HG03342 (cell line): ENCODE measurements at regions not wholly inside any gene's neighbourhood (a gene's known extent, or its start where the extent isn't known, plus 50 kb on each side); places are given as distances from the start of the nearest gene placed in this dataset.

Source experiments
- ATAC-seq: cut with Tn5 transposase; IDR thresholded peaks from one replicate; pipeline ENCODE4 v1.9.1; 2021; ENCODE audit warnings: mild to moderate bottlenecking, moderate library complexity; ENCODE audit not compliant: unreplicated experiment

DNA sequence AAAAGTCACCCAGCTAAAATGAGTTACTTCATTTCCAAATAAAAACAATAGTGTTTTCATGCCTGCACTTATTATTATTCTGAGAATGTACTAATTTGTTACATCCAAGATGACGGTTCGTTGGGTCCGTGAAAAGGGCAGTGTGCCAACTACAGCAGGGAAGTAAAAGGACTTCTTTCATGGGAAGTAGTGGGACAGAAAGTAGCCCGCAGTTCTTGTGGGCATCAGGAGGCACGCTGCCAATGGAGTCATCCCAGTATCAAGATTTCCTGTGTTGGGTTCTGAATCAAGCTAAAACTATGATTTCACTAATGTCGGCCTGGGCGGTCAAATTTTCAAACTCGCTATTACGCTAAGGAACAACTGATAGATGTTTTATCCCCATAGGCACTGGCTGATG lies 254.5 kb upstream of the SOX2 start:
- no peak for ATAC-seq

DNA sequence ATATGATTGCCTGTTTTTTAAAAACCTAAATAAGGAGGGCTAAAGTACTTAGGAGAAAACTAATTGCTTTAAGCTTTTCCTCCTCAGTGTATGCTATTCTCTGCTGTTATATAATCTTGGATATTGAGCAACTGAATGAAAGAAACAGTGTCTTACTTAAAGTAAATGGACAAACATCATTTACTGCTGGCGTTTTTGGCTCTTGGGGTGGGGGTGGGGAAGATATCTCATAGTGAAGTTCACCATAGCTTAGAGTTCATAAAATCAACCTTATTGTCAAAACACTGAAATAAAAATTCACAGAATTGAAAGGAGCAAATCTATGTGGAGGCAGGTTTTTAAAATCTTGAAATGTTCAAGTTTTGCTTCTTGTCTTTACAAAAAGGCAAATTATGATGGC lies 256.4 kb upstream of the SOX2 start:
- ATAC-seq = no peak

DNA sequence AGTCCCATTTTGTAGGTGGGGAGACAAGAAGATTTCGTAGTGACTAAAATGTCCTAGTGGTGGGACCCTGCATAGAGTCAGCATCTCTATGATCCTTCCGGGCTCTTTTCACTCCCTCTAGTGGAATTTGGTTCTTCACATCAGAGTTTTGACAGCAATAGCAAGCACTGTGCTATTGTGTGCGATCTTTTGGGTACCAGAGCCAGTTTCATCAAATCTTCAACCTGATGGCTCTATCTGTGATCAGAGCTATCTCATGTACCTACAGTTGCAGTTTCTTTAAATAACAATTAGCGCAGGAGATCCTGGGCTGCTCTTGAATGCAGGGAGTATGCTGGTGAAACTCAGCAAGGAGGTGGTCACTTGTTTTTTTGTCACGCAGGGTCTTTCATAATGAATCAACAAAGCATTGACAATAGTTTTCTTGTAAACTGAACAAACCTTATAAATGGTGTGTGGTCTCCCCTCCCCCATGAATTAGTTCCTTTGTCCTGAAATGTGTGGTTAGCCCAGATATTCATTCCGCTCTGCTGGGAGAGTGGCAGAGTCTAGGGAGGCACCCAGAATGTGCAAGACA lies 257.2 kb upstream of the SOX2 start:
- ATAC-seq = no peak

DNA sequence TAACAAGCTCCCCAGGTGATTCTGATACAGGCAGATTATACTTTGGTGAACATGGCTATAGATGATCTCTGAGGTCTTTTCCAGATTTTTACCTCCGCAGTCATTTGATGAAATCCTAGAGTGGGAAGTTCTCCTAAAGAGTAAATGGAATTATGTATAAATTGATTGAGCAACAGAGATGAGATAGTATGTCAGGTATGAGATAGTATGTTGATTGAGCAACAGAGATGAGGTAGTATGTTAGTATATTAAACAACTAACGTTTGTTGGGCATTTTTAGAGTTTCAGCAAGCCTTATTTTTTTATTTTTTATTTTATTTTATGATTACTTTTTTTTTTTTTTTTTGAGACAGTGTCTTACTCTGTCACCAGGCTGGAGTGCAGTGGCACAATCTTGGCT lies 265.0 kb upstream of the SOX2 start:
- no peak for ATAC-seq

DNA sequence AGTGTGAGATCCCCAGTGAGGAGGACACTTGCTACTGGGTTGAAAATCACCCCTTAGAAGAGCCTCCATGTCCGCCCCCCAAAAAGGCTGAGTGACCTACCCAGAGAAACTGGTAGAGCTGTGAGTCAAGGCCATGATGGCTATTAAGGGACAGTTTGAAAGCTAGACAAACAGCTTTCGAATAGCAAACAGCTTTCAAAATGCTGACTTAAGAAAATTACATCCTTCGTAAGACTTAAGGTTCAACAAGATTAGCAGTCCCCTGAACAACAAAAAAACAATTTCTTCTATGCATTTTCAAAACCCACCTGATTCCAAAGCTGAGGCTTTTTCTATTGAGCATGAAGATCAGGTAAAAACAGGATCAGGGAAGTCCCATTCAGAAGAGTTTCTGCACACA lies 269.7 kb upstream of the SOX2 start:
- no peak for ATAC-seq

DNA sequence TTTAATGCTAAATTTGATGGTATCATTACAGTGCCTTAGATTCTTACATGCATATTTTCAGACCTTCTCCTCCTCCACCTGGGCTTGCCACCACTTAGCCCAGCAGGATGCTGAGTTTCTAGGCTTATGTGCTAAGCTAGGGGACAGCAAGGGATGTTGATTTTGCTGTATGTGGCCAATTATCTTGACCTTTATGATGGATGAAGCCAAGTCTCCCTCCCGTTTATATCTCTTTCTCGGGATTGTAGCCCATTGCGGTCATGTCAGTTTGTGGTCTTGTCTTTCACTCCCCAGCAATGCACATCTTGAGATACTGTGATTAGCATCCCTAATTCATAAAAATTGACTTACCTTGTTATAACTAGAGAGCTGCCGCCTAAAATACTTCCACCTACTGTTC lies 278.7 kb upstream of the SOX2 start:
- no peak for ATAC-seq

DNA sequence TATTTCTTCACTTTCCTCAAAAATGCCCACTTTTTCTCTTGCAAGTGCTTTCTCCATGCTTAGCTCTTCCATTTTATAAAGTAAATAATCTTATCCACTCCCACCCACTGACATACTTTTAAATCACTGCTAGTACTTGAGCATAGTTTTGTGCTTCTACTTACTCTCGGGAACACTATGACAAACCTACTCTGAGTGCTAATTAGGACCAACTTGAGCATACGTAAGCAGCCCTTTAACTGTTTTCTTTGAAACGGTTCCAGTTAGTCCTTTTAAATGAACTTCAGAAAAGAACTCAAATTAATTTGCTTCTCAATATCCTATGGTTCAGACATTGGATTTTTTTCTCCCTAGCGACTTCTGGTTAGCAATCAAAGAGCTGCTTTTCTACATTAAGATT lies 280.0 kb upstream of the SOX2 start:
- no peak for ATAC-seq

DNA sequence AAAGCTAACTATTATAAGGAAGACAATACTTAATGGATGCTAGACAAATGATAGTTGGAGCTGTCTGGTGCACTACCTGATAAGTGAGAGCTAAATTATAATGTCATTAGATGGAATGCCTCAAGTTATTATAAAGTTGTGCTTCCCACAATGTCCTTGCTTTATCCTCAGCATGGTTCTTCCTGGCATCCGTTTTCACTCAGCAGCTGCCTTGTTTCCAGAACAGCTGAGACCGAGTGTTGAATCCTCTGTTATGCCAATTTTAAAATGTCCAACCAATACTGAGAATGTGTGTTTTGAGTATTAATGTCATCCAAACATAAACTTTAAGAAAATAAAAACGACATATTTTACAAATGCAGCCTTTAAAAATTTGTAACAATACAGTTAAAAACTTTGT lies 286.7 kb upstream of the SOX2 start:
- ATAC-seq = no peak

DNA sequence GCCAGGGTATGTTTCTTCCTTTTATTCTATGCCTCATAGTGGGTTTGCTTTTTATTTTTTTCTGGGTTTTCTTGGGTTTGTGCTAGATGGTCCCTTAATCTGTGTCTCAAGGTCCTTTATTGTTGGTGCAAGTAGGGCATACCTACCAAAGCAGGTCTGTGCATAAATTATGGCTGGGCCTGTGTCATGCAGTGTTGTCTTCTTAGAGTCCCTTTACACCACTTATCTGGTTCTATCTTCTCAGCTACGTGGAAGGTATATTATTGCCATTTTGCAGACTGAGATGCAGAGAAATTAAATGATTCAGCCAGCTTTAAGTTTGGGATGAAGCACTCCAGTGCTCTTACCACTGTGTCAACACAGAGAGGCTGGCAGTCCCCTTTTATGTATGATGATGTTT lies 293.5 kb upstream of the SOX2 start:
- ATAC-seq = no peak

DNA sequence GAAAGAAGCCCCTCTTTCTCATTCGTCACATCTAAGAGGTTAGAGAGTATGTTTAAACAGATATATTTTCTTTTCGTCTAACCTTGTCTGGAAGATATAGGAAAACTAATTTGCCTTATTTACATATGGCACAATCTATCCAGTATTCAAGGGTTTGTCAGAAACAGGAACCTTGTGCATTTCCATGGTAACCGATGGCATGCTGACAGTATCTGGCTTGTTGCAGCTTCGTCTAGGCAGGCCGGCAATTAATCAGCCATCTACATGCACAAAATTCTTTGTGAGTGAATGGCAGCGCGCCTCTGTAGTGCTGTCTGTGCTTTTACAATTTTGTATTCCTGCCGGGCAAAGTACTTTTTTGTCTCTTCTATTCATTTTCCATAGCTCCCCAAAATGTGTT lies 294.0 kb upstream of the SOX2 start:
- no peak for ATAC-seq

DNA sequence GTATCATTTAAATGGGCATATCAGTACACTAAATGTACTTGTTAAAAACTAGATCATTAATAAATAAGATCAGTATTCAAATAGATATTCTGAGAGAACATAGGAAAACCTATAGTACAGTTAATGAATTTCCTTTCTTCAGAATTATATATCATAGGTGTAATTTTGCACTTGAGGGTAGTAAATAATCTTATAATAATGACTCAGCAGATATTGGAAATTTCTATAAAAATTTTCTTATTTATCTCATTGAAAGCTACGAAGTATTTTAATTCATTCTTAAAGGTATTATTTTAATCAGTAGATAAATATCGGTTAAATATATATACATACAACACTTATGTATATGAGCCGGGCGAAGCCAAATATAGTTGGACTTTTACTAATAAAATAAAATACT lies 300.9 kb upstream of the SOX2 start:
- ATAC-seq = no peak

DNA sequence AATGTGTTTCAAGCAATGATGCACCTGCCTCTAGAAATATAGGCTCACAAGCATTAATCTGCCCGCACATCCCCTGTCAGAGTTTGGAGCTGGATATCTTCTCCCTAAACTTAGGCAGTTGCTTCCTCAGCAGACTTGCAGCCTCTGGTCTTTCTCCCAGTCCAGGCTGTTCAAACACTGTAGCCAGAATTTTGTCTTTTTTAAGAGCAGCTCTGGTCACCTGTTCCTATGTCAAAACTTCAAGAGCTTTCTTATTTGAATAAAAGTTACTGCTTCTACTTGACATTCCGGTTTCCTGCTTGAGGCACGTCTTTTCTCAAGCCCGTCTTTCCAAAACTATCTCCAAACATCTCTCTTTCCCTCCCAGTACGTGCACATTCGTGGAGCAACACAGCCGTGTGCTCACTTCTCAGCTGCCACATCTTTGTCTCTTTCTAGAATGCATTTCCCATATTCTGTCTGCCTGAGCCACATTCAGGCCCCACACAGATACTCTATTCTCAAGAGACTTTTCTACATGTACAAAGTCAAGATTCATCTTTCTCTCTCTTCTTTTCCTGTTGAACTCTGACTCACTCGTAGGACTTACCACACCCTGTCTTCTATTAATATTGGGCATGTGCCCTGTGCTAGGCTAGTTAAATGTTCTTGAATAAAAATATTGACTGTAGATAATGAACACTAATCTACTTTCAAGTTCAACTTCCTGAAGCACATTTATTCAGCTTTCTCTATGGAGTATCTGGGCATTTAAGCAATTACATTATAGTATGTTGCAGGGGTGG lies 307.7 kb upstream of the SOX2 start:
- no peak for ATAC-seq

DNA sequence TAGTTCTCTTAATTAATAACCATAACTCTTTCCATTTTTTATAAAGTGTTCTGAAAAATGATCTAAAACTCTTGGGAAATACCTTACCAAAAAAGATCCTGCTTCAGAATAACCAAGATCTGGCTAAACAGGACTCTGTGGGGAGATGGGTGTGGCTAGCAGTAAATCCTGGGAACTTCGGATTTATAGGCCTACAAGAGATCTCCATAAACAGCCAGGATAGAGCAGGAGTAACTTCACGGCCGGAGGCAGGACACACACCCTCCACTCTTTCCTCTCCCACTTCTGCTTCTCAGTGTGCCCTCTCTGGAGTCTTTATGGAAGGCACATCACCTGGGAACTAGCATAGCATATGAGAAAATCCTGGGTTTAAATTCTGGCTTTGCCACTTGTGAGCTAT lies 309.4 kb upstream of the SOX2 start:
- ATAC-seq = no peak

DNA sequence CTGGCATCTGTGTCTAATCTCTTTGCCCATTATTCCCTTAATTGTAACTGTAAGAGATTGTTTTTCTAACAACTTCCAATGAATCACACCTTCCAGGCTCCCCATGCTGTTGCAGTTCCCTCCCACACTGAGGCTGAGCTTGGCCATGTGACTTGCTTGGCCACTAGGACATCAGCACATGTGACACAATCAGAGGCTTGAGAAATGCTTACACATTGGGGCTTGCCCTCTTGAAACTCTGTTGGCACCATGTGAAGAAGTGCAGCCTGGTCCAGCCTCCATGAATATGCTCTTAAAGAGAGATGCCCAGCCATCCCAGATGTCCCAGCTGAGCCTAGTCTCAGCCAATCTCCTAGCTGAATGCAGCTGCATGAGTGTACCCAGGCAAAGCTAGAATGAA lies 326.8 kb upstream of the SOX2 start:
- no peak for ATAC-seq

DNA sequence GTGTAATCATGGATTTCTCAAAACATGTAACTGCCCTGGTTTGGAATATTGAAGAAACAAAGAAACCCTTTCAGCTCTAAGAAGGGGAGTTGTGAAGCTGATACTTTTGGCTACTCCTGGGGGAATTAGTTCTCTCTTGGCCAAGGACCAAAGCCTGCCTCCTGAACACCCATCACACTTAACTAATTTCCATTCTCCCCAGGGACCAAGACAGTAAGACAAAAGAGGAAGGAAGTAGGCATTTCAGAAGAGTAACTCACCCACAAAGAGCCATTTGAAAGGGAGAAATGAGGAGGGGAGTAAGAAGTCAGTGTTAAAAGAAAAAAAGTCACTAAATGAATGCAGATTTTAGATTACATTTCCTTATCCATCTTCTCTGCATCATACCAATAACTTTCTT lies 328.0 kb upstream of the SOX2 start:
- no peak for ATAC-seq

DNA sequence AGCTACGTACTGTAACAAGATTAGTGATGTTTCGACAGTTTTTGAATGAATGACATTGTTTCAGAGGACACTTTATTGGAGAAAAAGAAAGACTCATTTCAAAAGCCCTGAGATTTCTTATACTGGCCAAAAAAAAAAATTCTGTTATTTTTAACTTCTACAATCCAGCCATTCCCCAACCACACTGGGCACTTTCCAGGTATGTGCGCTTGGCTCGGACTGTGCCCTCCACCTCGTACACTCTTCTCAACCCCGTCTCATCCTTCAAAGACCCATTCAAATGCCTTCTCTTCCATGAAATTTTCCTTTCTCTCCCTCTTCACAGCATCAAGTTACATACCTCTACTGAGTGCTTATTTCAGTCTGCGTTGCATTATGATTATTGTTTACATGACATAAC lies 328.5 kb upstream of the SOX2 start:
- ATAC-seq = no peak

DNA sequence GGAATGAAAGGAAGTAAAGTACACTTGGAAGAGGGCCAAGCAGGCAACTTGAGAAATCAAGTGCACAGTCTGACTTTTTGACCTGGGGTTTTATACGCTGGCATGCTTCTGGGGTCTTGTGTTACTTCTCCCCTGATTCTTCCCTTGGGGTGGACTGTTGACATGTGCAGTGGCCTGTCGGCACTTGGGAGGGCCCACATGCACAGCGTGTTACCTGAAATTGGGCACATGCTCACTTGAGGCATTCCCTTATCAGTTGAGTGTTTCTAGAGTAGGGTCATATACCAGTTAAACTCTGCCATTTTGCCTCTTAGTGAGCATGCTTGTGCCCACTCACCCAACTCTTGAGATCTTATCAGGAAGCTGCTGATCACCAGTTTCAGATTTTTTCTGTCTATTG lies 329.1 kb upstream of the SOX2 start:
- ATAC-seq = no peak

DNA sequence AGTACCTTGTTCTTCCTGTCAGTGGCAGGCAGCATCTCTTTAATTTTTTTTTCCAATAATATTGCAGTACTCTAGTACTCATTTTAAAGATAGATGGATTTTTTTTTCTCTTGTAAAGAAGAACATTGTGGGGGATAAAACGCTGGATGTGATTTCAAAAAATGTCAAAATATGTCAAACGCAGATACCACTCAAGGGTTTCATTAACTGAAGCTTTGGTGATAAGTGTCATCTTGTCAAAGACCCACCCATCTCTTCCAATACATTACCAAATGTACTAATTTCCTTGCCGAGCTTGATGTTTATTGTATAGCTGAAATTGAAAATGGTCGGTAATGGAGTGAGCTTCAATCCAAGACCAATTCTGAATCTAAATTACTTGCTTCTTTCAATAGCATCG lies 332.4 kb upstream of the SOX2 start:
- ATAC-seq = no peak

DNA sequence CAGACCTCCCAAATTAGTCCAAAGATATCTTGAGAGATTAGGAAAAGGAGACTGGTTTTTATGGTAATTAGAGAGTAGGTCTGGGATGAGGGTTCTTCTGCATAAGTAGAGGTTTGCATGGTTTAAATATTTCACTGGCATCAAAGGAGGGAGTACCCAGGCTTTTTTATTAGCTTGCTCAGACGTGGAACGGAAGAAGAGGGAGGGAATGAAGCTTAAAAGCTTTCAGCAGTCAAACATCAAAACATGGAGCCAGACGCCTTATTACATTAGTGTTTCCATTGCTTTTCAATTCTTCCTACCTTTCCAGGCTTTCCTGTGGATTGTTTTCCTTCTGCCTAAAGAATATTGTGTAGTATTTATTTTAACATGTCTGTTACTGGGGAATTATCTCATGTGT lies 342.1 kb upstream of the SOX2 start:
- no peak for ATAC-seq

DNA sequence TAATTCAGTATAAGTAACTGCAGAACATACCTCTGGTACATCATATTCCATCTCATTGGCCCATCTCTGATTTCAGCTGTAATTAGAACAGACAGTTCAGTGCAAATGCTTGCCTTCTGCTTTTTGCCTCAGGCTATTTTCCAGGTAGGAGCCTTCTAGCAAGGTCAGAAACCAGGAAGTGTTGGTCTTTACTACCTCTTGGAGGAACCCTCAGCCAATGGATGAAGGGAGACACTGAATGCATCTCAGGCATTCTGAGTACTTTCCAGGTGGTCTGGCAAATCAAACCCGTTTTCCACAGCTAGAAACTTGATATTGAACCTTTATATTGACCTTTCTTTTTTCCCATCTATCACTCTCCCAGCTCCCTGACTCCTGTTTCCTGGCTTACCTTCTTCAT lies 348.5 kb upstream of the SOX2 start:
- no peak for ATAC-seq

DNA sequence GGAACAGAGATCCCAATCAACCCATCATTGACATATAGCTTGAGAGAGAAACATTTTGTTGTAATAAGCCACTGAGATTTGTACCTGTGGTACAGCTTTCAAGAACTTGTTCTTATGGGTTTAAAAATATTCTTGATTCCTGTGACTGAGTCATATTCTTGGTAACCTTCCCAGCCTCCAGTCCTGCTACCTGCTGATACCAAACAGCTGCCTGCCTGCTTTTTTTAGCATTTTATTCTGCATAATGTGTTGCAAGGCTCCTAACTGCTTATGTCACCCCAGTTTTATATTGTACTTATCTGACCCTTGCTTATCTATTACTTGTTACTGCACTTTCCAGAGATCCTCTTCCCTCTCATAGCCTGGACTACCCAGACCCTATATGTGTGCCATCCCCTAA lies 349.3 kb upstream of the SOX2 start:
- ATAC-seq = no peak

DNA sequence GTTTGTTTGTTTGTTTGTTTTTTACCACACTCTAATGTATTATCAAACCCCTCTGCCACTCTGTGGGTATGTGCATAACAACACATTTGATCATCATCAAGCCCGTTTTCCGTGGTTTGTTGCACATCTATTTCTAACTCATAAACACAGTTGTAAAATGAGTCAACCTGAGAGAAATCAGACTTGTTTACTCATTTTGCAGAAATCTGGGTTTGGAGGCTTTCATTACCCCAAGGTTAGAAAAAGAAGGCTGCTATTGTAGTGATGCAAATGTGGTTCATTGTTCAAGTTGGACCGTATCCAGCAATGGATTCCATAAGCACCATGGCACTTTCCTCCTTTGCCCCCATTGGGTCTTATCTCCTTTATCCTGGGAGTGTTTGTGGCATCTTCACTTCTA lies 353.2 kb upstream of the SOX2 start:
- peak; percentile 61 for ATAC-seq

DNA sequence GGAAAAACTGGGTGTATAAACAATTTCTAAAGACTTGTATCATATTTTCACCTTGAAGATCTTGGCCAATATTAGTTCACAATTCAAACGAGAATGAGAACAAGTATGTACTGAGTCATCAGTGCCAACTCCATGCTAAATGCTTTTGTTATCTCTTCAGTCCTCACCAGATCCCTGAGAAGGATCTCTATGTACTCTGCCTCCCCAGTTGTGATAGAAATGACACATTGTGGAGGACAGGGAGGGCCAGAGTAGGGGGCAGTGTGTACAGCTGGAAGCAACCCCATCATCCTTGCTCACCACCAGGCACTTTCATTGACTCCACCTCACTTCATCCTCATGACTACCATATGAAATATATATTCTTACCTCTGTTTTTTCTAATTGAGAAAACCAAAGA lies 353.7 kb upstream of the SOX2 start:
- no peak for ATAC-seq
